Neural cell (in vitro differentiated cells): ENCODE measurements at regions not wholly inside any gene's neighbourhood (a gene's known extent, or its start where the extent isn't known, plus 50 kb on each side); places are given as distances from the start of the nearest gene placed in this dataset.

Experiments used
- CTCF ChIP-seq: fragments of 450-650 bp; IDR thresholded peaks from 2 replicates; pipeline ENCODE4 v1.5.1; 2014; ENCODE audit warnings: antibody characterized with exemption, mild to moderate bottlenecking, moderate library complexity; ENCODE audit not compliant: poor library complexity, severe bottlenecking
- EP300 ChIP-seq: fragments of 450-650 bp; conservative IDR thresholded peaks from 2 replicates; pipeline ENCODE4 v1.6.1; 2014; ENCODE audit warnings: antibody characterized with exemption, mild to moderate bottlenecking, moderate library complexity; ENCODE audit not compliant: poor library complexity, severe bottlenecking
- RAD21 ChIP-seq: fragments of 450-650 bp; conservative IDR thresholded peaks from 2 replicates; pipeline ENCODE4 v1.6.1; 2014; ENCODE audit warnings: antibody characterized with exemption, mild to moderate bottlenecking, moderate library complexity
- REST ChIP-seq: IDR thresholded peaks from 2 replicates; pipeline ENCODE4 v1.6.1; 2012; ENCODE audit warnings: borderline replicate concordance

- TF ChIP-seq CTCF: no peak
- no peak for TF ChIP-seq REST
- no peak for TF ChIP-seq EP300
- no peak for TF ChIP-seq RAD21
Observed at GRCh38 chr2:19614066-19614465, 255.6 kb upstream of the OSR1 start.
